ENCODE measurements at regions not wholly inside any gene's neighbourhood (a gene's known extent, or its start where the extent isn't known, plus 50 kb on each side); places are given as distances from the start of the nearest gene placed in this dataset.

GRCh38 chr13:19123502-19123901 is 58.1 kb downstream of the TUBA3C start:
- TF ChIP-seq PATZ1 (CRISPR knock-in tag; IDR thresholded peaks at IDR 0.05; ENCODE audit: borderline replicate concordance) (no peak), ARNTL (CRISPR knock-in tag; IDR thresholded peaks at IDR 0.05; ENCODE audit: borderline replicate concordance, low read depth) (no peak), ZFP30 (CRISPR knock-in tag; IDR thresholded peaks at IDR 0.05) (no peak)
